NCI-H2171 treated with DMSO at 0.1 percent for 48 hours (cell line): ENCODE measurements at regions not wholly inside any gene's neighbourhood (a gene's known extent, or its start where the extent isn't known, plus 50 kb on each side); places are given as distances from the start of the nearest gene placed in this dataset.
A peak's percentile ranks its signal among the peaks of the same experiment; 100 is the strongest.
"Not testable (repeated sequence)": the region's sequence is repeated elsewhere in the genome, so short reads cannot be mapped to it uniquely, and the experiment has no call there.

Experiments
- DNase-seq: peaks from one replicate; lab custom pipeline; 2025; lab: John Stamatoyannopoulos, UW

GRCh38 chr10:120048391-120048790, 155.9 kb downstream of the SEC23IP start:
- peak; percentile 34 for DNase-seq

- no peak for DNase-seq
Observed at GRCh38 chr10:120051671-120052070, 159.1 kb downstream of the SEC23IP start.

- DNase-seq: no peak
Observed at GRCh38 chr10:120052964-120053702, 160.6 kb downstream of the SEC23IP start.

- not testable (repeated sequence) for DNase-seq
Observed at GRCh38 chr10:120059790-120060189, 167.3 kb downstream of the SEC23IP start.

- DNase-seq: no peak
Observed at GRCh38 chr10:120067427-120067826, 174.9 kb downstream of the SEC23IP start.

- DNase-seq: no peak
Observed at GRCh38 chr10:120069700-120070099, 177.2 kb downstream of the SEC23IP start.

GRCh38 chr10:120075349-120075748, 182.8 kb downstream of the SEC23IP start:
- peak; percentile 87 for DNase-seq

GRCh38 chr10:120076996-120077706, 184.6 kb downstream of the SEC23IP start:
- DNase-seq: no peak

- DNase-seq: no peak
Observed at GRCh38 chr10:120077707-120078492, 185.4 kb downstream of the SEC23IP start.

- peak; percentile 75 for DNase-seq
Observed at GRCh38 chr10:120085096-120085796, 192.7 kb downstream of the SEC23IP start.

GRCh38 chr10:120086066-120086465, 193.5 kb downstream of the SEC23IP start:
- peak; percentile 62 for DNase-seq

GRCh38 chr10:120087109-120087508, 194.6 kb downstream of the SEC23IP start:
- DNase-seq: no peak

- no peak for DNase-seq
Observed at GRCh38 chr10:120095875-120096274, 203.3 kb downstream of the SEC23IP start.

GRCh38 chr10:120097766-120098165, 205.2 kb downstream of the SEC23IP start:
- DNase-seq: no peak

- no peak for DNase-seq
Observed at GRCh38 chr10:120098232-120098930, 205.9 kb downstream of the SEC23IP start.

- no peak for DNase-seq
Observed at GRCh38 chr10:120103738-120104560, 211.4 kb downstream of the SEC23IP start.

- DNase-seq: no peak
Observed at GRCh38 chr10:120105001-120105400, 212.5 kb downstream of the SEC23IP start.

- DNase-seq: no peak
Observed at GRCh38 chr10:120105492-120105891, 213.0 kb downstream of the SEC23IP start.

- DNase-seq: no peak
Observed at GRCh38 chr10:120108916-120109315, 216.4 kb downstream of the SEC23IP start.

GRCh38 chr10:120109725-120110124, 217.2 kb downstream of the SEC23IP start:
- DNase-seq: not testable (repeated sequence)
